ENCODE measurements at regions not wholly inside any gene's neighbourhood (a gene's known extent, or its start where the extent isn't known, plus 50 kb on each side); places are given as distances from the start of the nearest gene placed in this dataset.

DNA sequence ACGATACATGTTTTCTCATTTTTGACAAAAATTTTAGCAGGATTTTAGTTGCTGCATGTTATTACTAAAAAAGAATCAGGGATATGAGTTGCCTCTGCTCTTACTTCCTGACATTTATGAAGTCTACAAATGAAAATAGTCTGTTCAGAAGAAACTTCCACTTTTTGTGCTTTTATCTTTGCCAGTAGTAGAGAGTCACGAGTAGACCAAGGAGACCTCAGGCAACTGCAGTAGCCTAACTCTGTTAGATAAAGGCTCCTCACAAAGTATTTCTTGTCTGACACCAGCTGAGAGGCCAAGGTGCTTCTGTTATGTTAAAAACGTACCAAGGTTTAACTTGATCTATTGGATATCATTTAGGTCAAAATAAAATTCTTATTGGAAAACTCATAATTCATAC is 333.9 kb downstream of the NR2F1-AS1 start:
- TF ChIP-seq, protein P1, sequence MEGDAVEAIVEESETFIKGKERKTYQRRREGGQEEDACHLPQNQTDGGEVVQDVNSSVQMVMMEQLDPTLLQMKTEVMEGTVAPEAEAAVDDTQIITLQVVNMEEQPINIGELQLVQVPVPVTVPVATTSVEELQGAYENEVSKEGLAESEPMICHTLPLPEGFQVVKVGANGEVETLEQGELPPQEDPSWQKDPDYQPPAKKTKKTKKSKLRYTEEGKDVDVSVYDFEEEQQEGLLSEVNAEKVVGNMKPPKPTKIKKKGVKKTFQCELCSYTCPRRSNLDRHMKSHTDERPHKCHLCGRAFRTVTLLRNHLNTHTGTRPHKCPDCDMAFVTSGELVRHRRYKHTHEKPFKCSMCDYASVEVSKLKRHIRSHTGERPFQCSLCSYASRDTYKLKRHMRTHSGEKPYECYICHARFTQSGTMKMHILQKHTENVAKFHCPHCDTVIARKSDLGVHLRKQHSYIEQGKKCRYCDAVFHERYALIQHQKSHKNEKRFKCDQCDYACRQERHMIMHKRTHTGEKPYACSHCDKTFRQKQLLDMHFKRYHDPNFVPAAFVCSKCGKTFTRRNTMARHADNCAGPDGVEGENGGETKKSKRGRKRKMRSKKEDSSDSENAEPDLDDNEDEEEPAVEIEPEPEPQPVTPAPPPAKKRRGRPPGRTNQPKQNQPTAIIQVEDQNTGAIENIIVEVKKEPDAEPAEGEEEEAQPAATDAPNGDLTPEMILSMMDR (conservative IDR thresholded peaks at IDR 0.05; ENCODE audit: low read depth in 2 of 2): no peak
- TF ChIP-seq EZH2phosphoT487 (IDR thresholded peaks at IDR 0.05; ENCODE audit: unreplicated experiment) (no peak), EZH2 (IDR thresholded peaks at IDR 0.05; ENCODE audit: low read depth, unreplicated experiment) (no peak), JUNB (IDR thresholded peaks at IDR 0.05; ENCODE audit: unreplicated experiment) (no peak), CREB1 (CRISPR knock-in tag; IDR thresholded peaks at IDR 0.05; ENCODE audit: low read depth) (no peak), POLR2AphosphoS5 (IDR thresholded peaks at IDR 0.05; ENCODE audit: low read depth) (no peak), ZNF114 (CRISPR knock-in tag; IDR thresholded peaks at IDR 0.05) (no peak), STAT1 (IDR thresholded peaks at IDR 0.05; ENCODE audit: unreplicated experiment) (no peak), NANOG (IDR thresholded peaks at IDR 0.05; ENCODE audit: borderline replicate concordance) (no peak)
- TF ChIP-seq, protein P2, sequence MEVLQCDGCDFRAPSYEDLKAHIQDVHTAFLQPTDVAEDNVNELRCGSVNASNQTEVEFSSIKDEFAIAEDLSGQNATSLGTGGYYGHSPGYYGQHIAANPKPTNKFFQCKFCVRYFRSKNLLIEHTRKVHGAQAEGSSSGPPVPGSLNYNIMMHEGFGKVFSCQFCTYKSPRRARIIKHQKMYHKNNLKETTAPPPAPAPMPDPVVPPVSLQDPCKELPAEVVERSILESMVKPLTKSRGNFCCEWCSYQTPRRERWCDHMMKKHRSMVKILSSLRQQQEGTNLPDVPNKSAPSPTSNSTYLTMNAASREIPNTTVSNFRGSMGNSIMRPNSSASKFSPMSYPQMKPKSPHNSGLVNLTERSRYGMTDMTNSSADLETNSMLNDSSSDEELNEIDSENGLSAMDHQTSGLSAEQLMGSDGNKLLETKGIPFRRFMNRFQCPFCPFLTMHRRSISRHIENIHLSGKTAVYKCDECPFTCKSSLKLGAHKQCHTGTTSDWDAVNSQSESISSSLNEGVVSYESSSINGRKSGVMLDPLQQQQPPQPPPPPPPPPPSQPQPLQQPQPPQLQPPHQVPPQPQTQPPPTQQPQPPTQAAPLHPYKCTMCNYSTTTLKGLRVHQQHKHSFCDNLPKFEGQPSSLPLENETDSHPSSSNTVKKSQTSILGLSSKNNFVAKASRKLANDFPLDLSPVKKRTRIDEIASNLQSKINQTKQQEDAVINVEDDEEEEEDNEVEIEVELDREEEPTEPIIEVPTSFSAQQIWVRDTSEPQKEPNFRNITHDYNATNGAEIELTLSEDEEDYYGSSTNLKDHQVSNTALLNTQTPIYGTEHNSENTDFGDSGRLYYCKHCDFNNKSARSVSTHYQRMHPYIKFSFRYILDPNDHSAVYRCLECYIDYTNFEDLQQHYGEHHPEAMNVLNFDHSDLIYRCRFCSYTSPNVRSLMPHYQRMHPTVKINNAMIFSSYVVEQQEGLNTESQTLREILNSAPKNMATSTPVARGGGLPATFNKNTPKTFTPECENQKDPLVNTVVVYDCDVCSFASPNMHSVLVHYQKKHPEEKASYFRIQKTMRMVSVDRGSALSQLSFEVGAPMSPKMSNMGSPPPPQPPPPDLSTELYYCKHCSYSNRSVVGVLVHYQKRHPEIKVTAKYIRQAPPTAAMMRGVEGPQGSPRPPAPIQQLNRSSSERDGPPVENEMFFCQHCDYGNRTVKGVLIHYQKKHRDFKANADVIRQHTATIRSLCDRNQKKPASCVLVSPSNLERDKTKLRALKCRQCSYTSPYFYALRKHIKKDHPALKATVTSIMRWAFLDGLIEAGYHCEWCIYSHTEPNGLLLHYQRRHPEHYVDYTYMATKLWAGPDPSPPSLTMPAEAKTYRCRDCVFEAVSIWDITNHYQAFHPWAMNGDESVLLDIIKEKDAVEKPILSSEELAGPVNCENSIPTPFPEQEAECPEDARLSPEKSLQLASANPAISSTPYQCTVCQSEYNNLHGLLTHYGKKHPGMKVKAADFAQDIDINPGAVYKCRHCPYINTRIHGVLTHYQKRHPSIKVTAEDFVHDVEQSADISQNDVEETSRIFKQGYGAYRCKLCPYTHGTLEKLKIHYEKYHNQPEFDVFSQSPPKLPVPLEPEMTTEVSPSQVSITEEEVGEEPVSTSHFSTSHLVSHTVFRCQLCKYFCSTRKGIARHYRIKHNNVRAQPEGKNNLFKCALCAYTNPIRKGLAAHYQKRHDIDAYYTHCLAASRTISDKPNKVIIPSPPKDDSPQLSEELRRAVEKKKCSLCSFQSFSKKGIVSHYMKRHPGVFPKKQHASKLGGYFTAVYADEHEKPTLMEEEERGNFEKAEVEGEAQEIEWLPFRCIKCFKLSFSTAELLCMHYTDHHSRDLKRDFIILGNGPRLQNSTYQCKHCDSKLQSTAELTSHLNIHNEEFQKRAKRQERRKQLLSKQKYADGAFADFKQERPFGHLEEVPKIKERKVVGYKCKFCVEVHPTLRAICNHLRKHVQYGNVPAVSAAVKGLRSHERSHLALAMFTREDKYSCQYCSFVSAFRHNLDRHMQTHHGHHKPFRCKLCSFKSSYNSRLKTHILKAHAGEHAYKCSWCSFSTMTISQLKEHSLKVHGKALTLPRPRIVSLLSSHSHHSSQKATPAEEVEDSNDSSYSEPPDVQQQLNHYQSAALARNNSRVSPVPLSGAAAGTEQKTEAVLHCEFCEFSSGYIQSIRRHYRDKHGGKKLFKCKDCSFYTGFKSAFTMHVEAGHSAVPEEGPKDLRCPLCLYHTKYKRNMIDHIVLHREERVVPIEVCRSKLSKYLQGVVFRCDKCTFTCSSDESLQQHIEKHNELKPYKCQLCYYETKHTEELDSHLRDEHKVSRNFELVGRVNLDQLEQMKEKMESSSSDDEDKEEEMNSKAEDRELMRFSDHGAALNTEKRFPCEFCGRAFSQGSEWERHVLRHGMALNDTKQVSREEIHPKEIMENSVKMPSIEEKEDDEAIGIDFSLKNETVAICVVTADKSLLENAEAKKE (CRISPR knock-in tag; IDR thresholded peaks at IDR 0.05): no peak
- TF ChIP-seq, protein P3, sequence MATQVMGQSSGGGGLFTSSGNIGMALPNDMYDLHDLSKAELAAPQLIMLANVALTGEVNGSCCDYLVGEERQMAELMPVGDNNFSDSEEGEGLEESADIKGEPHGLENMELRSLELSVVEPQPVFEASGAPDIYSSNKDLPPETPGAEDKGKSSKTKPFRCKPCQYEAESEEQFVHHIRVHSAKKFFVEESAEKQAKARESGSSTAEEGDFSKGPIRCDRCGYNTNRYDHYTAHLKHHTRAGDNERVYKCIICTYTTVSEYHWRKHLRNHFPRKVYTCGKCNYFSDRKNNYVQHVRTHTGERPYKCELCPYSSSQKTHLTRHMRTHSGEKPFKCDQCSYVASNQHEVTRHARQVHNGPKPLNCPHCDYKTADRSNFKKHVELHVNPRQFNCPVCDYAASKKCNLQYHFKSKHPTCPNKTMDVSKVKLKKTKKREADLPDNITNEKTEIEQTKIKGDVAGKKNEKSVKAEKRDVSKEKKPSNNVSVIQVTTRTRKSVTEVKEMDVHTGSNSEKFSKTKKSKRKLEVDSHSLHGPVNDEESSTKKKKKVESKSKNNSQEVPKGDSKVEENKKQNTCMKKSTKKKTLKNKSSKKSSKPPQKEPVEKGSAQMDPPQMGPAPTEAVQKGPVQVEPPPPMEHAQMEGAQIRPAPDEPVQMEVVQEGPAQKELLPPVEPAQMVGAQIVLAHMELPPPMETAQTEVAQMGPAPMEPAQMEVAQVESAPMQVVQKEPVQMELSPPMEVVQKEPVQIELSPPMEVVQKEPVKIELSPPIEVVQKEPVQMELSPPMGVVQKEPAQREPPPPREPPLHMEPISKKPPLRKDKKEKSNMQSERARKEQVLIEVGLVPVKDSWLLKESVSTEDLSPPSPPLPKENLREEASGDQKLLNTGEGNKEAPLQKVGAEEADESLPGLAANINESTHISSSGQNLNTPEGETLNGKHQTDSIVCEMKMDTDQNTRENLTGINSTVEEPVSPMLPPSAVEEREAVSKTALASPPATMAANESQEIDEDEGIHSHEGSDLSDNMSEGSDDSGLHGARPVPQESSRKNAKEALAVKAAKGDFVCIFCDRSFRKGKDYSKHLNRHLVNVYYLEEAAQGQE (IDR thresholded peaks at IDR 0.05; ENCODE audit: unreplicated experiment): no peak
- TF ChIP-seq, protein P4, sequence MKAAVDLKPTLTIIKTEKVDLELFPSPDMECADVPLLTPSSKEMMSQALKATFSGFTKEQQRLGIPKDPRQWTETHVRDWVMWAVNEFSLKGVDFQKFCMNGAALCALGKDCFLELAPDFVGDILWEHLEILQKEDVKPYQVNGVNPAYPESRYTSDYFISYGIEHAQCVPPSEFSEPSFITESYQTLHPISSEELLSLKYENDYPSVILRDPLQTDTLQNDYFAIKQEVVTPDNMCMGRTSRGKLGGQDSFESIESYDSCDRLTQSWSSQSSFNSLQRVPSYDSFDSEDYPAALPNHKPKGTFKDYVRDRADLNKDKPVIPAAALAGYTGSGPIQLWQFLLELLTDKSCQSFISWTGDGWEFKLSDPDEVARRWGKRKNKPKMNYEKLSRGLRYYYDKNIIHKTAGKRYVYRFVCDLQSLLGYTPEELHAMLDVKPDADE (IDR thresholded peaks at IDR 0.05): no peak

Data from GM23338 (cell line).